ENCODE measurements at regions not wholly inside any gene's neighbourhood (a gene's known extent, or its start where the extent isn't known, plus 50 kb on each side); places are given as distances from the start of the nearest gene placed in this dataset.
A peak's percentile ranks its signal among the peaks of the same experiment; 100 is the strongest.

GRCh38 chr9:86816366-86816765 is 130.9 kb downstream of the GAS1 start:
- Histone ChIP-seq H3K9ac (ENCODE audit: insufficient read depth, low read length, poor library complexity, severe bottlenecking) (no peak overlapping the region), H3K79me2 (ENCODE audit: insufficient read depth, low read length) (no peaks in the 10 kb centered on the region), H4K20me1 (ENCODE audit: insufficient read depth, low read length) (no peaks in the 10 kb centered on the region), H3K4me3 (replicated peaks in 1 of 3; ENCODE audit: low read depth in 2 of 3, low read length in 3 of 3) (no peak overlapping the region), H3K27me3 (ENCODE audit: control insufficient read depth in 2 of 2, insufficient read depth in 2 of 2, low read length in 2 of 2) (no peaks in the 10 kb centered on the region), H3K9me3 (replicated peaks in 1 of 2; ENCODE audit: control insufficient read depth in 1 of 2, insufficient read depth in 1 of 2, low read length in 2 of 2) (peaks cover 13 to 16% of the 10 kb centered on the region in 2 donors), H3K4me1 (ENCODE audit: control insufficient read depth in 1 of 2, insufficient read depth in 2 of 2, low read length in 2 of 2) (no peaks in the 10 kb centered on the region), H3K4me2 (replicated peaks; ENCODE audit: extremely low read depth, low read length, poor library complexity, severe bottlenecking) (no peak overlapping the region), H3K36me3 (replicated peaks in 1 of 2; ENCODE audit: control insufficient read depth in 1 of 2, insufficient read depth in 2 of 2, low read length in 2 of 2) (no peaks in the 10 kb centered on the region), H2AFZ (ENCODE audit: insufficient read depth, low read depth, low read length, poor library complexity, severe bottlenecking) (no peak overlapping the region), H3K27ac (ENCODE audit: low read depth in 1 of 2, low read length in 2 of 2) (no peak overlapping the region)
- Mint-ChIP-seq H3K4me3 (no peak overlapping the region), H3K27me3 (ENCODE audit: low read depth in 3 of 3) (peaks cover 0 to 3% (median 0%) of the 10 kb centered on the region in 3 donors), H3K4me1 (no peaks in the 10 kb centered on the region), H3K9me3 (peaks cover 7 to 25% (median 13%) of the 10 kb centered on the region in 7 donors), H3K36me3 (no peaks in the 10 kb centered on the region), H3K27ac (peak overlapping the region in 1 of 7 donors; percentile 57)
- WGBS (ENCODE audit: insufficient coverage) = no CpG with 5 or more reads among the region's 2 CpGs
- TF ChIP-seq, protein P1, sequence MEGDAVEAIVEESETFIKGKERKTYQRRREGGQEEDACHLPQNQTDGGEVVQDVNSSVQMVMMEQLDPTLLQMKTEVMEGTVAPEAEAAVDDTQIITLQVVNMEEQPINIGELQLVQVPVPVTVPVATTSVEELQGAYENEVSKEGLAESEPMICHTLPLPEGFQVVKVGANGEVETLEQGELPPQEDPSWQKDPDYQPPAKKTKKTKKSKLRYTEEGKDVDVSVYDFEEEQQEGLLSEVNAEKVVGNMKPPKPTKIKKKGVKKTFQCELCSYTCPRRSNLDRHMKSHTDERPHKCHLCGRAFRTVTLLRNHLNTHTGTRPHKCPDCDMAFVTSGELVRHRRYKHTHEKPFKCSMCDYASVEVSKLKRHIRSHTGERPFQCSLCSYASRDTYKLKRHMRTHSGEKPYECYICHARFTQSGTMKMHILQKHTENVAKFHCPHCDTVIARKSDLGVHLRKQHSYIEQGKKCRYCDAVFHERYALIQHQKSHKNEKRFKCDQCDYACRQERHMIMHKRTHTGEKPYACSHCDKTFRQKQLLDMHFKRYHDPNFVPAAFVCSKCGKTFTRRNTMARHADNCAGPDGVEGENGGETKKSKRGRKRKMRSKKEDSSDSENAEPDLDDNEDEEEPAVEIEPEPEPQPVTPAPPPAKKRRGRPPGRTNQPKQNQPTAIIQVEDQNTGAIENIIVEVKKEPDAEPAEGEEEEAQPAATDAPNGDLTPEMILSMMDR (IDR thresholded peaks at IDR 0.05) = no peak
- DNase-seq = no peak
- intact Hi-C loops (cut with micrococcal nuclease) = no loop called here

DNA sequence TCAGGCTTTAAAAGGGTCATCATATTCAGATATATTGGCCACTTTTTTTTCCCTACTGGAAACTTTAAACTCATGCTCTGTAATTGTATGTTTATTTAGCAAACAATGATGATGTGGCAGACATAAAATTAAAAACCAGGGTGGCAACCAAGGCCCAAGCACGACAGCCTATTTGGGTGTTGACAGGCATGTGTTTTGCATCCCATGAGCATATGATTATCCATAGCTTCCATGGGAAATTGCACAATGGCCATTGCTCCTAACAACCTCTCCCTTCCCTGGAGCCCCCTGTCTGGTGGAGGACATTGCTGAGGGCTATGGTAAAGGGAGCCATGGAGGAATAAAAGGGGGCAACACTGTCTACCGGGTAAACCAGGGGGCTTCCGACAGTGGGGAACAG is 134.7 kb downstream of the GAS1 start:
- H3K4me3 ChIP-seq (replicated peaks in 1 of 3; ENCODE audit: low read depth in 2 of 3, low read length in 3 of 3) = no peak overlapping the region
- DNase-seq = no peak
- Mint-ChIP-seq H3K27ac (no peak overlapping the region), H3K36me3 (no peaks in the 10 kb centered on the region), H3K4me3 (no peak overlapping the region), H3K4me1 (no peaks in the 10 kb centered on the region), H3K27me3 (ENCODE audit: low read depth in 3 of 3) (peaks cover 0 to 3% (median 0%) of the 10 kb centered on the region in 3 donors), H3K9me3 (peaks cover 0 to 17% (median 8%) of the 10 kb centered on the region in 7 donors)
- H2AFZ ChIP-seq (ENCODE audit: insufficient read depth, low read depth, low read length, poor library complexity, severe bottlenecking) = no peak overlapping the region
- H3K27ac ChIP-seq (ENCODE audit: low read depth in 1 of 2, low read length in 2 of 2) = no peak overlapping the region
- no peaks in the 10 kb centered on the region for H3K36me3 ChIP-seq (replicated peaks in 1 of 2; ENCODE audit: control insufficient read depth in 1 of 2, insufficient read depth in 2 of 2, low read length in 2 of 2)
- no peak overlapping the region for H3K4me2 ChIP-seq (replicated peaks; ENCODE audit: extremely low read depth, low read length, poor library complexity, severe bottlenecking)
- TF ChIP-seq, protein P1 (IDR thresholded peaks at IDR 0.05) = no peak
- no peaks in the 10 kb centered on the region for H3K4me1 ChIP-seq (ENCODE audit: control insufficient read depth in 1 of 2, insufficient read depth in 2 of 2, low read length in 2 of 2)
- H3K79me2 ChIP-seq (ENCODE audit: insufficient read depth, low read length) = no peaks in the 10 kb centered on the region
- H4K20me1 ChIP-seq (ENCODE audit: insufficient read depth, low read length) = no peaks in the 10 kb centered on the region
- H3K27me3 ChIP-seq (ENCODE audit: control insufficient read depth in 2 of 2, insufficient read depth in 2 of 2, low read length in 2 of 2) = no peaks in the 10 kb centered on the region
- H3K9me3 ChIP-seq (replicated peaks in 1 of 2; ENCODE audit: control insufficient read depth in 1 of 2, insufficient read depth in 1 of 2, low read length in 2 of 2) = peaks cover 0 to 4% of the 10 kb centered on the region in 2 donors
- 100% methylated on average over 1 of the region's 3 CpGs for WGBS (ENCODE audit: insufficient coverage)
- H3K9ac ChIP-seq (ENCODE audit: insufficient read depth, low read length, poor library complexity, severe bottlenecking) = no peak overlapping the region
- intact Hi-C loops (cut with micrococcal nuclease) = no loop called here

Data from CD14-positive monocyte (primary cell).